Liver (tissue), 8 donors: ENCODE measurements at regions not wholly inside any gene's neighbourhood (a gene's known extent, or its start where the extent isn't known, plus 50 kb on each side); places are given as distances from the start of the nearest gene placed in this dataset.

Experiments used
- DNase-seq: peaks from one replicate; pipeline ENCODE4 v3.0.0-alpha.2; 2017; ENCODE audit warnings: low spot score
- H3K27ac ChIP-seq, 2 donors: one replicate each; pipeline ENCODE4 v1.7.0; 2013; ENCODE audit warnings: inconsistent platforms in 2 of 2, low read length in 2 of 2, control low read depth in 1 of 2, low read depth in 1 of 2, mild to moderate bottlenecking in 1 of 2
- H3K27me3 ChIP-seq, 4 donors: one replicate each; pipeline versions ENCODE4 v1.6.1 to v1.7.0; 2013; ENCODE audit warnings: low read length in 3 of 4, inconsistent platforms in 1 of 4, mild to moderate bottlenecking in 1 of 4, moderate library complexity in 1 of 4; ENCODE audit not compliant: control insufficient read depth in 4 of 4, insufficient read depth in 4 of 4
- H3K36me3 ChIP-seq, 4 donors: one replicate each; pipeline versions ENCODE4 v1.6.1 to v1.7.0; 2013; ENCODE audit warnings: low read length in 3 of 4, mild to moderate bottlenecking in 3 of 4, low read depth in 1 of 4, moderate library complexity in 1 of 4; ENCODE audit not compliant: control insufficient read depth in 4 of 4, insufficient read depth in 3 of 4
- H3K4me1 ChIP-seq, 4 donors: one replicate each; pipeline versions ENCODE4 v1.6.1 to v1.7.0; 2013; ENCODE audit warnings: low read length in 3 of 4, mild to moderate bottlenecking in 3 of 4, moderate library complexity in 1 of 4; ENCODE audit not compliant: control insufficient read depth in 4 of 4, insufficient read depth in 4 of 4
- H3K4me3 ChIP-seq, 3 donors: one replicate each; pipeline versions ENCODE4 v1.6.1 to v1.7.0; 2013; ENCODE audit warnings: low read length in 3 of 3, control low read depth in 1 of 3, low read depth in 1 of 3, mild to moderate bottlenecking in 1 of 3
- H3K9ac ChIP-seq, 2 donors: one replicate each; pipeline ENCODE4 v1.7.0; 2013; ENCODE audit warnings: low read length in 2 of 2, mild to moderate bottlenecking in 2 of 2, moderate library complexity in 2 of 2, control low read depth in 1 of 2, low read depth in 1 of 2
- H3K9me3 ChIP-seq, 4 donors: one replicate each; pipeline versions ENCODE4 v1.6.1 to v1.7.0; 2013; ENCODE audit warnings: low read length in 3 of 4; ENCODE audit not compliant: control insufficient read depth in 4 of 4
- EGR1 ChIP-seq, 2 donors: IDR thresholded peaks; 2 replicates each; pipeline ENCODE4 v1.6.1; 2016 to 2018; ENCODE audit warnings: antibody characterized with exemption in 2 of 2, low read depth in 2 of 2
- FOXA1 ChIP-seq: IDR thresholded peaks from 2 replicates; pipeline ENCODE4 v1.6.1; 2016; ENCODE audit warnings: antibody characterized with exemption
- FOXA2 ChIP-seq: IDR thresholded peaks from 2 replicates; pipeline ENCODE4 v1.6.1; 2016; ENCODE audit warnings: antibody characterized with exemption
- GABPA ChIP-seq, 2 donors: IDR thresholded peaks in 1 of 2; conservative IDR thresholded peaks in 1 of 2; 2 replicates each; pipeline ENCODE4 v1.6.1; 2016; ENCODE audit warnings: antibody characterized with exemption in 2 of 2, mild to moderate bottlenecking in 1 of 2, moderate library complexity in 1 of 2
- HNF4A ChIP-seq, 2 donors: conservative IDR thresholded peaks; 2 replicates each; pipeline ENCODE4 v1.6.1; 2016; ENCODE audit warnings: antibody characterized with exemption in 2 of 2, mild to moderate bottlenecking in 2 of 2
- HNF4G ChIP-seq: IDR thresholded peaks from 2 replicates; pipeline ENCODE4 v1.6.1; 2016; ENCODE audit warnings: antibody characterized with exemption
- JUND ChIP-seq, 2 donors: IDR thresholded peaks; 2 replicates each; pipeline ENCODE4 v1.6.1; 2016; ENCODE audit warnings: antibody characterized with exemption in 2 of 2
- NR2F2 ChIP-seq: IDR thresholded peaks from 2 replicates; pipeline ENCODE4 v1.6.1; 2016; ENCODE audit warnings: antibody characterized with exemption
- RAD21 ChIP-seq, 2 donors: IDR thresholded peaks; 2 replicates each; pipeline ENCODE4 v1.6.1; 2016; ENCODE audit warnings: antibody characterized with exemption in 2 of 2, mild to moderate bottlenecking in 2 of 2
- RXRA ChIP-seq, 2 donors: IDR thresholded peaks; 2 replicates each; pipeline ENCODE4 v1.6.1; 2017 to 2018; ENCODE audit warnings: antibody characterized with exemption in 2 of 2, mild to moderate bottlenecking in 1 of 2
- SP1 ChIP-seq: IDR thresholded peaks from 2 replicates; pipeline ENCODE4 v1.6.1; 2018; ENCODE audit warnings: antibody characterized with exemption, mild to moderate bottlenecking
- TAF1 ChIP-seq: conservative IDR thresholded peaks from 2 replicates; pipeline ENCODE4 v1.6.1; 2016; ENCODE audit warnings: antibody characterized with exemption, mild to moderate bottlenecking
- YY1 ChIP-seq: IDR thresholded peaks from 2 replicates; pipeline ENCODE4 v1.6.1; 2016; ENCODE audit warnings: antibody characterized with exemption, mild to moderate bottlenecking
- WGBS: extraction: QIAGEN DNeasy Blood & Tissue Kit; methylation state at CpG from one replicate; pipeline ENCODE4 v1.1.7; 2013; 5-methylcytosine and 5-hydroxymethylcytosine counted together
- TF ChIP-seq, protein P1 (sequence below): IDR thresholded peaks from 2 replicates; pipeline ENCODE4 v1.6.1; 2016; ENCODE audit warnings: antibody characterized with exemption
- TF ChIP-seq, protein P2 (sequence below): IDR thresholded peaks from 2 replicates; pipeline ENCODE4 v1.6.1; 2016; ENCODE audit warnings: antibody characterized with exemption
- TF ChIP-seq, protein P3 (sequence below): IDR thresholded peaks from 2 replicates; pipeline ENCODE4 v1.6.1; 2016; ENCODE audit warnings: antibody characterized with exemption
- TF ChIP-seq, protein P4 (sequence below): fragments of 150-350 bp; IDR thresholded peaks from 2 replicates; pipeline ENCODE4 v1.5.1; 2017; ENCODE audit warnings: improper control_type of control experiment, low read depth, low read length; ENCODE audit not compliant: missing input control
- TF ChIP-seq, protein P5 (sequence below): IDR thresholded peaks from 2 replicates; pipeline ENCODE4 v1.6.1; 2016; ENCODE audit warnings: antibody characterized with exemption, mild to moderate bottlenecking
- donor health status: healthy.
- donor health status: healthy.
- donor health status: healthy.
- donor health status: healthy.
- donor health status: healthy.

DNA sequence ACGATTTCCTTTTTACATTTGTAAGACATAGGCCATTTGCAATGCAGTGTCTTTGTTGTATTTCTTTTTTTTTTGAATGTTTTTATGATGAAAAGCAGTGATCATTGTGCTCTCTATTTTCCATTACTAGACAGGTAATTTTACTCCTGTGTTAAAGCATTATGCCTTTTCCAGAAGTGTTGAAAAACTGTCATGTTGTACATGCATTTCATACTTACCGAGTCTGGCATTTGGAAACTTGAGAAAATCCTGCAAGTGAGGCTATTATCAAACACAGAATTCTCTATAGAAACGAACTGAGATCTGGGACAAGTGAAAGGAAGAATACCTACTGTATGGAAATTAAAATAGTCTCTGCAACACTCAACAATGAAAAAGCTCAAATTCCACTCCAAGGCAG lies 78.6 kb upstream of the CNR1 start:
- H3K36me3 ChIP-seq = no peaks in the 10 kb centered on the region
- H3K4me3 ChIP-seq = no peak overlapping the region
- no peak for DNase-seq
- WGBS = 75% methylated on average over 3 of the region's 3 CpGs
- no peak overlapping the region for H3K27ac ChIP-seq
- no peaks in the 10 kb centered on the region for H3K27me3 ChIP-seq
- H3K9ac ChIP-seq = no peak overlapping the region
- H3K4me1 ChIP-seq = no peaks in the 10 kb centered on the region
- H3K9me3 ChIP-seq = no peaks in the 10 kb centered on the region
- TF ChIP-seq, protein P1, sequence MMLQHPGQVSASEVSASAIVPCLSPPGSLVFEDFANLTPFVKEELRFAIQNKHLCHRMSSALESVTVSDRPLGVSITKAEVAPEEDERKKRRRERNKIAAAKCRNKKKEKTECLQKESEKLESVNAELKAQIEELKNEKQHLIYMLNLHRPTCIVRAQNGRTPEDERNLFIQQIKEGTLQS = no peak
- no peak for TF ChIP-seq RAD21 (IDR thresholded peaks at IDR 0.05)

DNA sequence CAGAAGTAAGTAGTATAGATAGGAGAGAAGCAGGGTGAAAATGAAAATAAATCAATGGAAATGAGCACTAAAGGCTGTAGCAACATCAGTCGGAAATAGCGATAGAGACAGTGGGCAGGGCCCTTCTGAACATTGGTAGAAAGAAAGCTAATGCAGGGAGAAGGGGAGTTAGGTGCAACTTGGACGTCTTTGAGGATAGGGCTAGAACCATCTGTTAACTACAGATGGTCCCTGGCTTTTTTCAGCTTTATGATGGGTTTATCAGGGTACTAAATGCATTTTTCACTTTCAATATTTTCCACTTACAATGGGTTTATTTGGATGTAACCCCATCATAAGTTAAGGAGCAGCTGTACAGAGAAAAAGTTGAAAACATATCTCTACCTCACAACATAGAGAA lies 72.8 kb upstream of the CNR1 start:
- WGBS = 84% methylated on average over 3 of the region's 3 CpGs

More for the DNA sequence above, 72.8 kb upstream of the CNR1 start:
- Histone ChIP-seq H3K4me1 (no peaks in the 10 kb centered on the region), H3K36me3 (no peaks in the 10 kb centered on the region), H3K9ac (no peak overlapping the region), H3K4me3 (no peak overlapping the region), H3K27ac (no peak overlapping the region), H3K27me3 (no peaks in the 10 kb centered on the region), H3K9me3 (no peaks in the 10 kb centered on the region)
- DNase-seq = no peak
- TF ChIP-seq RAD21 (IDR thresholded peaks at IDR 0.05) = no peak
- TF ChIP-seq, protein P1 = no peak
- TF ChIP-seq HNF4A (conservative IDR thresholded peaks at IDR 0.05) = no peak
- TF ChIP-seq, protein P2, sequence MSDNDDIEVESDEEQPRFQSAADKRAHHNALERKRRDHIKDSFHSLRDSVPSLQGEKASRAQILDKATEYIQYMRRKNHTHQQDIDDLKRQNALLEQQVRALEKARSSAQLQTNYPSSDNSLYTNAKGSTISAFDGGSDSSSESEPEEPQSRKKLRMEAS = no peak
- TF ChIP-seq HNF4G = no peak
- TF ChIP-seq NR2F2 = no peak
- no peak for TF ChIP-seq RXRA (IDR thresholded peaks at IDR 0.05)
- TF ChIP-seq, protein P3, sequence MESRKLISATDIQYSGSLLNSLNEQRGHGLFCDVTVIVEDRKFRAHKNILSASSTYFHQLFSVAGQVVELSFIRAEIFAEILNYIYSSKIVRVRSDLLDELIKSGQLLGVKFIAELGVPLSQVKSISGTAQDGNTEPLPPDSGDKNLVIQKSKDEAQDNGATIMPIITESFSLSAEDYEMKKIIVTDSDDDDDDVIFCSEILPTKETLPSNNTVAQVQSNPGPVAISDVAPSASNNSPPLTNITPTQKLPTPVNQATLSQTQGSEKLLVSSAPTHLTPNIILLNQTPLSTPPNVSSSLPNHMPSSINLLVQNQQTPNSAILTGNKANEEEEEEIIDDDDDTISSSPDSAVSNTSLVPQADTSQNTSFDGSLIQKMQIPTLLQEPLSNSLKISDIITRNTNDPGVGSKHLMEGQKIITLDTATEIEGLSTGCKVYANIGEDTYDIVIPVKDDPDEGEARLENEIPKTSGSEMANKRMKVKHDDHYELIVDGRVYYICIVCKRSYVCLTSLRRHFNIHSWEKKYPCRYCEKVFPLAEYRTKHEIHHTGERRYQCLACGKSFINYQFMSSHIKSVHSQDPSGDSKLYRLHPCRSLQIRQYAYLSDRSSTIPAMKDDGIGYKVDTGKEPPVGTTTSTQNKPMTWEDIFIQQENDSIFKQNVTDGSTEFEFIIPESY = no peak
- no peak for TF ChIP-seq EGR1 (IDR thresholded peaks at IDR 0.05; ENCODE audit: low read depth in 2 of 2)
- TF ChIP-seq JUND (IDR thresholded peaks at IDR 0.05) = no peak
- TF ChIP-seq, protein P4, sequence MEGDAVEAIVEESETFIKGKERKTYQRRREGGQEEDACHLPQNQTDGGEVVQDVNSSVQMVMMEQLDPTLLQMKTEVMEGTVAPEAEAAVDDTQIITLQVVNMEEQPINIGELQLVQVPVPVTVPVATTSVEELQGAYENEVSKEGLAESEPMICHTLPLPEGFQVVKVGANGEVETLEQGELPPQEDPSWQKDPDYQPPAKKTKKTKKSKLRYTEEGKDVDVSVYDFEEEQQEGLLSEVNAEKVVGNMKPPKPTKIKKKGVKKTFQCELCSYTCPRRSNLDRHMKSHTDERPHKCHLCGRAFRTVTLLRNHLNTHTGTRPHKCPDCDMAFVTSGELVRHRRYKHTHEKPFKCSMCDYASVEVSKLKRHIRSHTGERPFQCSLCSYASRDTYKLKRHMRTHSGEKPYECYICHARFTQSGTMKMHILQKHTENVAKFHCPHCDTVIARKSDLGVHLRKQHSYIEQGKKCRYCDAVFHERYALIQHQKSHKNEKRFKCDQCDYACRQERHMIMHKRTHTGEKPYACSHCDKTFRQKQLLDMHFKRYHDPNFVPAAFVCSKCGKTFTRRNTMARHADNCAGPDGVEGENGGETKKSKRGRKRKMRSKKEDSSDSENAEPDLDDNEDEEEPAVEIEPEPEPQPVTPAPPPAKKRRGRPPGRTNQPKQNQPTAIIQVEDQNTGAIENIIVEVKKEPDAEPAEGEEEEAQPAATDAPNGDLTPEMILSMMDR = no peak
- TF ChIP-seq, protein P5, sequence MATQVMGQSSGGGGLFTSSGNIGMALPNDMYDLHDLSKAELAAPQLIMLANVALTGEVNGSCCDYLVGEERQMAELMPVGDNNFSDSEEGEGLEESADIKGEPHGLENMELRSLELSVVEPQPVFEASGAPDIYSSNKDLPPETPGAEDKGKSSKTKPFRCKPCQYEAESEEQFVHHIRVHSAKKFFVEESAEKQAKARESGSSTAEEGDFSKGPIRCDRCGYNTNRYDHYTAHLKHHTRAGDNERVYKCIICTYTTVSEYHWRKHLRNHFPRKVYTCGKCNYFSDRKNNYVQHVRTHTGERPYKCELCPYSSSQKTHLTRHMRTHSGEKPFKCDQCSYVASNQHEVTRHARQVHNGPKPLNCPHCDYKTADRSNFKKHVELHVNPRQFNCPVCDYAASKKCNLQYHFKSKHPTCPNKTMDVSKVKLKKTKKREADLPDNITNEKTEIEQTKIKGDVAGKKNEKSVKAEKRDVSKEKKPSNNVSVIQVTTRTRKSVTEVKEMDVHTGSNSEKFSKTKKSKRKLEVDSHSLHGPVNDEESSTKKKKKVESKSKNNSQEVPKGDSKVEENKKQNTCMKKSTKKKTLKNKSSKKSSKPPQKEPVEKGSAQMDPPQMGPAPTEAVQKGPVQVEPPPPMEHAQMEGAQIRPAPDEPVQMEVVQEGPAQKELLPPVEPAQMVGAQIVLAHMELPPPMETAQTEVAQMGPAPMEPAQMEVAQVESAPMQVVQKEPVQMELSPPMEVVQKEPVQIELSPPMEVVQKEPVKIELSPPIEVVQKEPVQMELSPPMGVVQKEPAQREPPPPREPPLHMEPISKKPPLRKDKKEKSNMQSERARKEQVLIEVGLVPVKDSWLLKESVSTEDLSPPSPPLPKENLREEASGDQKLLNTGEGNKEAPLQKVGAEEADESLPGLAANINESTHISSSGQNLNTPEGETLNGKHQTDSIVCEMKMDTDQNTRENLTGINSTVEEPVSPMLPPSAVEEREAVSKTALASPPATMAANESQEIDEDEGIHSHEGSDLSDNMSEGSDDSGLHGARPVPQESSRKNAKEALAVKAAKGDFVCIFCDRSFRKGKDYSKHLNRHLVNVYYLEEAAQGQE = no peak
- TF ChIP-seq SP1 = no peak
- TF ChIP-seq TAF1 = no peak
- TF ChIP-seq FOXA2 = no peak
- TF ChIP-seq YY1 = no peak
- no peak for TF ChIP-seq GABPA (IDR thresholded peaks at IDR 0.05 in 1 of 2, conservative IDR thresholded peaks at IDR 0.05 in 1 of 2)
- no peak for TF ChIP-seq FOXA1
